GM18907 (cell line): ENCODE measurements at regions not wholly inside any gene's neighbourhood (a gene's known extent, or its start where the extent isn't known, plus 50 kb on each side); places are given as distances from the start of the nearest gene placed in this dataset.

ENCODE experiments used
- ATAC-seq: cut with Tn5 transposase; IDR thresholded peaks from one replicate; pipeline ENCODE4 v1.9.1; 2021; ENCODE audit warnings: mild to moderate bottlenecking, moderate library complexity; ENCODE audit not compliant: unreplicated experiment

DNA sequence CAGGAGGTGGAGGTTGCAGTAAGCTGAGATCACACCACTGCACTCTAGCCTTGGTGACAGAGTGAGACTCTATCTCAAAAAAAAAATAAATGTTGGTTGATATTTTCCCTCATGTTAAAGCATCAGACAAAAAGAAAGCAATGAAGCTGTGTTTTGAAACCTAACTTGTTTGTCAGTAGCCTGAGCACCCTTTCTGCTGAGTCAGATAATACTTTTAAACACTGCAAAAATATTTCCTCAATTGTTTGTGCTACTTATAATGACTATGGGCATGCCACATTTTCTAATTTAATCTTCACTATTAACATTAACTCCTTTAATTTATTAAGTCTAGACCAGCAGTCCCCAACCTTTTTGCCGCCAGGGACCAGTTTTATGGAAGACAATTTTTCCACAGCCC, 236.3 kb upstream of the AGAP1 start:
- no peak for ATAC-seq

DNA sequence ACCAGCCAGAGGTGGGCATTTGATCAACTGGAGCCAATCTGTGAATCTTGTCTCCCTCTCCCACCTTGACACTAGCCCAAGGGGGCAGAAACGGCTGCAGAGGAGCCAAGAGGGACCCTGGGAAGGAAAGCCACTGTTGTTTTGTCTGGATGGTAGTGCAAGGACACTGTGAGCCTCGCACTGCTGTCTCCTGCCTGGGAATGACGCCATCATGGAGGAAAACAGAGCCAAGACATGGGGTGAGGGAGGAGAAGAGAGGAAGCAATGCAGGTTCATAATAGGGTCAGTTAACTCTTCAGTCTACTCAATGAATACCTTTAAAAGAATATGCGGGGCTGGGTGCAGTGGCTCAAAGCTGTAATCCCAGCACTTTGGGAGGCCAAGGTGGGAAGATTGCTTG, 231.1 kb upstream of the AGAP1 start:
- ATAC-seq = no peak

- ATAC-seq = no peak
Measured at GRCh38 chr2:235263205-235264120, 230.4 kb upstream of the AGAP1 start.

DNA sequence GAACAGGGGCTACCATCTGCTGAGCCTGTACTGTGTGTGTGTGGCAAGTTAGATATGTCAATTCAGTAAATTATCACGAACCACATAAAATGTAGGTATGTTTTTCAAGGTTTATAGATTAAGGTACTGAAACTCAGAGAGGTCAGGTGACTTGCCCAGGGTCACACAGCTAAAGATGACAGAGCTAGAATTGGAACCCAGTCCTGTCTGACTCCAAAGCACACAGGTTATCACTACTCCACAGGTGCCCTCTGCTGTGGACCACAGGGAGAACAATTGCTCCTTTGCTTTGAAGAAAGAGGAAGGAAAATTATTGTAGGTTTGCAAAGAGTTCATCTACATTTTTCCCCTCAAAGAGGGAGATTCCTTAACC, 229.7 kb upstream of the AGAP1 start:
- no peak for ATAC-seq

GRCh38 chr2:235264512-235264911, 229.3 kb upstream of the AGAP1 start:
- no peak for ATAC-seq

GRCh38 chr2:235265348-235265965, 228.4 kb upstream of the AGAP1 start:
- ATAC-seq = no peak

DNA sequence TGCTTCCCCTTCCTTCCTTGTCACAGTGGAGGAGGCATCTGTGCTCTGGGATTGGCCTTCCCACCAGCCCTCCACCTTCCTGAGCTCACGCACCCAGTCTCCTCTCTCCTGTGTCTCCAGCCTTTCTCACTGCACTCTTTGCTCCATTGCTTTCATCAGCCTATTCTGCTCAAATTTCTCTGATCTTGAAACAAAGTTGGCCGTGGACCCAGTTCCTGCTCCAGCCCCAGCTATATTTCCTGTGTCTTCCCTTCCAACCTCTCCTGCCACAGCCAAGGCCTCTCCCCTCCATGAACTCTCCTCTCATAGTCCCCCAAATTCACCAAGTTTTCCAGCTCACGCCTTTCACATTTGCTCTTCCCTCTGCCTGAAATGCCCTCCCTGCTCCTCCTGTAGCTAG, 226.6 kb upstream of the AGAP1 start:
- no peak for ATAC-seq

DNA sequence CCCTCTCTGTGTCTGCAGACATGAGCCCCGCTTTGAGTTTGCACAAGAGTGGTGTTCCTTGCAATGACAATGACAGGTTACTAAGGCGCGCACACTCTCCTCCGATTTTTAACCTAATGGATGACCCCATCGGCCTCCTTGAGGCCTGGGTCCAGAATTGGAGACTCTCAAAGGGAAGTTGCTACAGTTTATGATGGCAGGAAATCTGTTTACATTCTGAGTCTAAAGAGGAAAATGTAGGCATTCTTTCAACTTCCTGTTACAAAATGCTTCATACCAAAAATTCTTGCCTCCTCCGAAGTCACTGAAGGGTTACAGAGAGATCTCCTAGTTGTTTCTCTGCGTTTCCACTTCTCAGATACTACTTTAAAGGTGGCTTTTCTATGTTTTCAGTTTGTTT, 225.3 kb upstream of the AGAP1 start:
- no peak for ATAC-seq

- no peak for ATAC-seq
Measured at GRCh38 chr2:235270291-235270690, 223.6 kb upstream of the AGAP1 start.

DNA sequence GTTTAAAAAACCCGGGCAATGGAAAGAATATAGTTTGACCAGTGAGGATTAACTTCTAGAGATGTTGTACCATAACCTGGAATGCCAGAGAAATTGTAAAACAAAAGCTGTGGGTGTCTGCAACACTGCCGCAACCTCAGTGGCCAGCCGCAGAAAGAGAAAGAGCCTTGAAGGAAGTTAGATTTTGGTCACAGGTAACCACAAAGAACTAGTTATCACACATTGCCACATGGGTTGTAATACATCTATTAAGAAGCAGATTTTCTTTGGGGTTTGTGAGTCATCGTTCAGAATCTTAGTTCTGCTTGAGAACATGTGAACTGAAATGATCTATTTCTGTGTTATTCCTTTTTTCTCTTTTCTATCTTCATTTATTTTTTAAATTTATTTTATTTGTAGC, 222.9 kb upstream of the AGAP1 start:
- peak; percentile 94 for ATAC-seq

DNA sequence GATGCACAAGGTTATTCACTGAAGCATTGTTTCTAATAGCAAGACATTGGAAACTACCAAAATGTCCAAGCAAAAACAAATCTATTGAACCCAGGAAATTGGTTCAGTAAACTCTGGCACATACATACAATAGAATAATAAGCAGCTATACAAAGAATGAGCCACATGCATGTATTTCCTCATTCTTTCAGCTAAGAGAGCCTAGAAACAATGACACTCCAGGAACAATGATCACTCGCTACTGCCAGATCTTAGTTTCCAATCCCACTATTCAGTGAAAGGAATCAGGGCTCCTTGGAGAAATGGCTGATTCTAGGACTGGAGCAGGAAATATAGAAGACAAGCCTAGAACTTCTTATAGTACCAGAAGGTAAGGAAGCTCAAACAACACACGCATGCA, 221.9 kb upstream of the AGAP1 start:
- no peak for ATAC-seq

GRCh38 chr2:235274023-235274422, 219.8 kb upstream of the AGAP1 start:
- ATAC-seq = no peak

GRCh38 chr2:235277485-235277884, 216.4 kb upstream of the AGAP1 start:
- ATAC-seq = no peak

GRCh38 chr2:235278771-235279355, 215.0 kb upstream of the AGAP1 start:
- no peak for ATAC-seq

GRCh38 chr2:235279965-235280364, 213.9 kb upstream of the AGAP1 start:
- no peak for ATAC-seq

DNA sequence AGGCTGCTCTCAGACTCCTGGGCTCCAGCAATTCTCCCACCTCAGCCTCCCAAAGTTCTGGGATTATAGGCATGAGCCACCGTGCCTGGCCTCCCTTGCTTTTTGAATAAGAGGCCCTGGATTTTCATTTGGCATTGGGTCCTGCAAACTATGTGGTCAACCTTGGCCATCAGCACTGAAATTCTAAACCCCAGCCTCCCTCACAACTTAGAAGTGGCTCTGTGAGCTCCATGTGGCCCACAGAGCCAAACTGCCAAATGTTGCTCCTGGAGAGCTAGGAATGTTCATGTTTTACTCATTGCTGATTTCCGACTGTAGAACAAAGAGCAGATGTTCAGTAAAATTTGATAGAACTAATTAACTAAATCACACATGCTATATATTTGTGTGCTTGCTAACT, 210.6 kb upstream of the AGAP1 start:
- ATAC-seq = no peak

DNA sequence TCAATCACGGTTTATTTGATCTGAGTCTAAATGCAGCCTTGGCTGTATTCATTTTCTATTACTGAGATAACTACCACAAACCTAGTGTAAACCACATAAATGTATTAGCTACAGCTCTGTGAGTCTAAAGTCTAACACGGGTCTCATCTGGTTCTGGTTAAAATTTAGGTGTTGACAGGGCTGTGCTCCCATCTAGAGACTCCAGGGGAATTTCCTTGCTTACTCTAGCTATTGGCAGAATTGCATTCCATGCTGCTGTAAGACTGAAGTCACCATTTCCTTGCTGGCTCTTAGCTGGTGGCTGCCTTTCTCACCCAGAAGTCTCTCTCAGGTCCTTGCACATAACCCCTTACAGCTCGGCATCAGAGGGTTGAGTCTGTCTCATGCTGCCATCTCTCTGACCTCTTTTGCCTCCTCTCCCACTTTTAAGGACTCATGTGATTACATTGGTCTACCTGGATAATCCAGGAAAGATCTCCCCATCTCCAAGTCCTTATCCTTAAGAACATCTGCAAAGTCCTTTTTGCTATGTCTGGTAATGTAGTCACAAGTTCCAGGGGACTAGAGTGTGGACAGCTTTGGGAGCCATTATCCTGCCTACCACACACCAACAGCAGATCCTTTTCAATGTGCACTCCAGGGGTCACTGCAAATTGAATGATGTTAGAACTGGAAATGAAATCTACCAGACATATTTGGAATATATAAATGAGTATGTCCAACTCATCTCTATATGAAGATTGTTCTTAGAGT, 207.0 kb upstream of the AGAP1 start:
- ATAC-seq = no peak

- no peak for ATAC-seq
Measured at GRCh38 chr2:235287375-235287733, 206.5 kb upstream of the AGAP1 start.

DNA sequence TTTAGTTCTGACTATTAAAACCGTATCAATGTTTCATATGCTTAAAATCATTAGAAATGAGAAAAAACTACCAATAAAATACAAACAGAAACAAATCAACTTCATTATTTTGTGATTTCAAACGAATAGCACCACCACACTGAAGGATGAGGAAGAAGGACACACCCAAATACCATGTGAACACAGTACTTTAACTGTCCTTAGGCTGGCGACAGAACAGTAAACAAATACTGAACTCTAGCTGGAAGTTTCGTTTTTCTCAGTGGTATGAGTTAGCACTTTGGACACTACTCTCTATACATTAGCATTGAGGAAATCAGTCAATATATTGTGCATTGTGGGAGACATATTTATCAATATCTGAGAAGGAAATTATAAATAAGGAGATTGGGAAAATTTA, 202.4 kb upstream of the AGAP1 start:
- ATAC-seq = no peak

GRCh38 chr2:235293061-235293460, 200.8 kb upstream of the AGAP1 start:
- no peak for ATAC-seq

DNA sequence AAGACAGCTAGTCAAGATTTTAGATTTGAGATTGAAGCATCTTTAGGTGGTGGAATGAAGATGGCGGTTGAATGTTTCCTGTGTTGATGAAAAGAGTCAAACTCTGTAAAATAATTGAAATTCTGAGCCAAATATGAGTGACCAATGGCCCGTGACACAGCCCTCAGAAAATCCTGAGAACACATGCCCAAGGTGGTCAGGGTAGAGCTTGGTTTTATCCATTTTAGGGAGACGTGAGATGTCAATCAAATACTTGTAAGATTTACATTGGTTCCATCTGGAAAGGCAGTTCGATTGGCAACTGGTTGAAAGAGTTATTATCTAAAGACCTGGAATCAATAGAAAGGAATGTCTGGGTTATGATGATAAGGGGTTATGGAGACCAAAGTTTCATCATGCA, 198.0 kb upstream of the AGAP1 start:
- ATAC-seq = no peak
